ENCODE measurements at regions not wholly inside any gene's neighbourhood (a gene's known extent, or its start where the extent isn't known, plus 50 kb on each side); places are given as distances from the start of the nearest gene placed in this dataset.

- TF ChIP-seq CTCF (IDR thresholded peaks at IDR 0.05): no peak
- TF ChIP-seq POLR2A (IDR thresholded peaks at IDR 0.05): no peak
- TF ChIP-seq POLR2AphosphoS5 (IDR thresholded peaks at IDR 0.05): no peak
- no peak for TF ChIP-seq EP300 (IDR thresholded peaks at IDR 0.05; ENCODE audit: low read depth)
Measured at GRCh38 chr2:62564380-62565137, 58.6 kb upstream of the TMEM17 start.

Measured in transverse colon (tissue), 4 donors.